ENCODE measurements at regions not wholly inside any gene's neighbourhood (a gene's known extent, or its start where the extent isn't known, plus 50 kb on each side); places are given as distances from the start of the nearest gene placed in this dataset.
A peak's percentile ranks its signal among the peaks of the same experiment; 100 is the strongest.

DNA sequence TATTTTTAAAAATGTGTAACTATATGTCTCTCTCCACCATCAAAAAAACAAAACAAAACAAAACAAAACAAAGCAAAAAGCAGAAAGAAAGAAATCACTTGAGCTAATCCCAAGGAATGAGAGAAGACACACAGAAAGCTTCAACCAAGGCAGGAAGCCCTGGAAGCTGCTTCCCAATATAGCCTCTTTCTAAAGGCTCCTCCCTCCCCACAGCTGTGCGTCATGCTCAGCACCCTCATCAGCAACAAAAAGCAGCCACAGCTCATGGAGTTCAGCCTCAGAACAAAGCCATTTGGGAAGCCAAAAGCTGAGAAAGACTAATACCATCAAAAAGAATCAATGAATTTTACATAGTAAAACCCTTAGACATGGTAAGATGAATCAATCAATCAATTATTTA, 501.6 kb upstream of the SMIM31 start:
- Histone ChIP-seq H2AK5ac (ENCODE audit: low read depth, low read length) (no peak overlapping the region), H3K23me2 (ENCODE audit: low read depth, low read length) (no peaks in the 10 kb centered on the region), H4K20me1 (replicated peaks in 1 of 2; ENCODE audit: control insufficient read depth in 1 of 2, insufficient read depth in 2 of 2, low read length in 2 of 2) (no peaks in the 10 kb centered on the region), H2BK20ac (ENCODE audit: low read length) (no peak overlapping the region), H3K79me2 (ENCODE audit: control insufficient read depth in 1 of 2, insufficient read depth in 2 of 2, low read length in 2 of 2) (no peaks in the 10 kb centered on the region), H3K56ac (replicated peaks; ENCODE audit: insufficient read length, low read depth, low read length) (no peak overlapping the region), H3K14ac (ENCODE audit: insufficient read length) (no peak overlapping the region), H3K4me3 (ENCODE audit: extremely low read depth in 1 of 4, insufficient read depth in 2 of 4, low read depth in 3 of 4, low read length in 4 of 4) (no peak overlapping the region), H4K8ac (ENCODE audit: extremely low read depth, insufficient read depth, low read length) (no peak overlapping the region), H3K4me2 (ENCODE audit: insufficient read depth in 1 of 2, low read depth in 2 of 2, low read length in 2 of 2) (no peak overlapping the region), H4K91ac (replicated peaks; ENCODE audit: insufficient read length, low read length) (no peak overlapping the region), H2BK12ac (ENCODE audit: low read depth, low read length) (no peak overlapping the region), H2BK15ac (ENCODE audit: low read length) (no peak overlapping the region), H4K5ac (ENCODE audit: insufficient read length, low read depth, low read length) (no peak overlapping the region), H3K18ac (ENCODE audit: extremely low read depth, low read length) (no peak overlapping the region), H3K9me3 (ENCODE audit: insufficient read depth in 2 of 2, low read depth in 1 of 2, low read length in 1 of 2) (no peaks in the 10 kb centered on the region), H3K9ac (replicated peaks in 1 of 4; ENCODE audit: extremely low read depth in 1 of 4, low read depth in 3 of 4, low read length in 3 of 4) (no peak overlapping the region), H3K79me1 (ENCODE audit: low read depth, low read length) (no peaks in the 10 kb centered on the region), H2BK120ac (replicated peaks; ENCODE audit: low read depth, low read length) (no peak overlapping the region), H3K36me3 (ENCODE audit: control insufficient read depth in 2 of 4, insufficient read depth in 4 of 4, low read length in 3 of 4) (no peaks in the 10 kb centered on the region), H3K23ac (ENCODE audit: insufficient read length) (no peak overlapping the region), H3K4ac (replicated peaks; ENCODE audit: insufficient read length, low read depth, low read length) (no peak overlapping the region), H3K4me1 (replicated peaks in 1 of 4; ENCODE audit: control insufficient read depth in 3 of 4, insufficient read depth in 4 of 4, low read length in 3 of 4) (no peaks in the 10 kb centered on the region), H2BK5ac (ENCODE audit: low read depth, low read length) (no peak overlapping the region), H3K27ac (ENCODE audit: low read depth, low read length) (no peak overlapping the region), H3K27me3 (replicated peaks in 1 of 4; ENCODE audit: control insufficient read depth in 3 of 4, extremely low read depth in 1 of 4, insufficient read depth in 3 of 4, low read length in 3 of 4) (no peaks in the 10 kb centered on the region), H2AFZ (ENCODE audit: low read length) (no peak overlapping the region)
- POLR2A ChIA-PET (ENCODE audit: partially characterized antibody), result no interaction called here
- CTCF ChIA-PET (ENCODE audit: partially characterized antibody), result interaction anchor here (0.8 kb wide), 1 partner anchor 35 kb away, joined by 3 read pairs; no protein-coding TSS in a partner anchor
- 0% methylated on average over 1 of the region's 1 CpG; no CpG with 5 or more reads in 1 of the 2 experiments for WGBS, 2 experiments (ENCODE audit: extremely low coverage in 1 of 2, insufficient coverage in 1 of 2, insufficient read length in 1 of 2, insufficient replicate concordance in 2 of 2, low coverage in 1 of 2, low lambda C conversion rate in 2 of 2, missing lambda C conversion rate in 1 of 2)
- FAIRE-seq (peak; percentile 94), DNase-seq (ENCODE audit: low read depth in 1 of 2, low spot score in 2 of 2) (peak in 1 of 2 experiments; percentile 36)
- TF ChIP-seq EGR1 (IDR thresholded peaks at IDR 0.05; ENCODE audit: borderline replicate concordance, low read depth, low read length), result no peak
- TF ChIP-seq JUND (IDR thresholded peaks at IDR 0.05; ENCODE audit: low read length), result 0 out of 2 replicates have a peak, but pooled peaks have one; percentile 29
- TF ChIP-seq, protein P1, sequence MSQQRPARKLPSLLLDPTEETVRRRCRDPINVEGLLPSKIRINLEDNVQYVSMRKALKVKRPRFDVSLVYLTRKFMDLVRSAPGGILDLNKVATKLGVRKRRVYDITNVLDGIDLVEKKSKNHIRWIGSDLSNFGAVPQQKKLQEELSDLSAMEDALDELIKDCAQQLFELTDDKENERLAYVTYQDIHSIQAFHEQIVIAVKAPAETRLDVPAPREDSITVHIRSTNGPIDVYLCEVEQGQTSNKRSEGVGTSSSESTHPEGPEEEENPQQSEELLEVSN (IDR thresholded peaks at IDR 0.05), result no peak
- TF ChIP-seq CREB1 (IDR thresholded peaks at IDR 0.05), result peak; percentile 56; the same call in 1 of the 2 replicates
- TF ChIP-seq SP4 (IDR thresholded peaks at IDR 0.05; ENCODE audit: low read length), result no peak
- TF ChIP-seq SUZ12 (IDR thresholded peaks at IDR 0.05; ENCODE audit: low read length), result no peak
- no peak for TF ChIP-seq CHD2 (IDR thresholded peaks at IDR 0.05; ENCODE audit: low read length)
- no peak for TF ChIP-seq EP300 (IDR thresholded peaks at IDR 0.05; ENCODE audit: borderline replicate concordance in 1 of 2, low read depth in 2 of 2, low read length in 2 of 2)
- TF ChIP-seq RFX5 (IDR thresholded peaks at IDR 0.05; ENCODE audit: borderline replicate concordance, low read depth, low read length), result no peak
- no peak for TF ChIP-seq RBBP5 (IDR thresholded peaks at IDR 0.05; ENCODE audit: borderline replicate concordance, low read depth, low read length)
- no peak for TF ChIP-seq KDM4A (IDR thresholded peaks at IDR 0.05; ENCODE audit: low read depth, low read length, severe bottlenecking)
- no peak for TF ChIP-seq TCF12 (IDR thresholded peaks at IDR 0.05; ENCODE audit: low read depth, low read length)
- TF ChIP-seq, protein P2, sequence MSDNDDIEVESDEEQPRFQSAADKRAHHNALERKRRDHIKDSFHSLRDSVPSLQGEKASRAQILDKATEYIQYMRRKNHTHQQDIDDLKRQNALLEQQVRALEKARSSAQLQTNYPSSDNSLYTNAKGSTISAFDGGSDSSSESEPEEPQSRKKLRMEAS (IDR thresholded peaks at IDR 0.05), result no peak
- TF ChIP-seq POLR2A (IDR thresholded peaks at IDR 0.05; ENCODE audit: control extremely low read depth in 1 of 2, low read depth in 2 of 2, low read length in 2 of 2), result no peak
- TF ChIP-seq GABPA (IDR thresholded peaks at IDR 0.05; ENCODE audit: borderline replicate concordance, insufficient read depth, low read length), result no peak

Measured in H1 (cell line).